Ammon's horn (tissue), 1 donor: ENCODE measurements at regions not wholly inside any gene's neighbourhood (a gene's known extent, or its start where the extent isn't known, plus 50 kb on each side); places are given as distances from the start of the nearest gene placed in this dataset.
A peak's percentile ranks its signal among the peaks of the same experiment; 100 is the strongest.
"Not testable (repeated sequence)": the region's sequence is repeated elsewhere in the genome, so short reads cannot be mapped to it uniquely, and the experiment has no call there.

Source experiments
- DNase-seq: peaks from one replicate; pipeline ENCODE4 v3.0.0-alpha.2; 2016; ENCODE audit warnings: low spot score

- DNase-seq: not testable (repeated sequence)
Measured at GRCh38 chr5:1635477-1635876, 111.7 kb upstream of the LPCAT1 start.

- DNase-seq: no peak
Measured at GRCh38 chr5:1634337-1634661, 110.5 kb upstream of the LPCAT1 start.

- DNase-seq: peak; percentile 85
Measured at GRCh38 chr5:1633605-1634336, 110.0 kb upstream of the LPCAT1 start.

- not testable (repeated sequence) for DNase-seq
Measured at GRCh38 chr5:1631004-1631403, 107.2 kb upstream of the LPCAT1 start.

GRCh38 chr5:1626397-1626796 lies 102.6 kb upstream of the LPCAT1 start:
- not testable (repeated sequence) for DNase-seq

- not testable (repeated sequence) for DNase-seq
Measured at GRCh38 chr5:1619531-1619930, 95.8 kb upstream of the LPCAT1 start.

GRCh38 chr5:1618296-1618865 lies 94.6 kb upstream of the LPCAT1 start:
- not testable (repeated sequence) for DNase-seq

- DNase-seq: not testable (repeated sequence)
Measured at GRCh38 chr5:1617236-1617755, 93.5 kb upstream of the LPCAT1 start.

GRCh38 chr5:1613515-1613914 lies 89.8 kb upstream of the LPCAT1 start:
- DNase-seq: peak; percentile 30

- DNase-seq: not testable (repeated sequence)
Measured at GRCh38 chr5:1610526-1610925, 86.8 kb upstream of the LPCAT1 start.

GRCh38 chr5:1609111-1609510 lies 85.4 kb upstream of the LPCAT1 start:
- not testable (repeated sequence) for DNase-seq

- DNase-seq: not testable (repeated sequence)
Measured at GRCh38 chr5:1608336-1608735, 84.6 kb upstream of the LPCAT1 start.

GRCh38 chr5:1606951-1607350 lies 83.2 kb upstream of the LPCAT1 start:
- not testable (repeated sequence) for DNase-seq

GRCh38 chr5:1603916-1604315 lies 80.2 kb upstream of the LPCAT1 start:
- not testable (repeated sequence) for DNase-seq

GRCh38 chr5:1601565-1601964 lies 77.8 kb upstream of the LPCAT1 start:
- DNase-seq: not testable (repeated sequence)

- DNase-seq: not testable (repeated sequence)
Measured at GRCh38 chr5:1598950-1599737, 75.4 kb upstream of the LPCAT1 start.

GRCh38 chr5:1597093-1597473 lies 73.3 kb upstream of the LPCAT1 start:
- DNase-seq: not testable (repeated sequence)

GRCh38 chr5:1596462-1597092 lies 72.8 kb upstream of the LPCAT1 start:
- not testable (repeated sequence) for DNase-seq

GRCh38 chr5:1594357-1595106 lies 70.8 kb upstream of the LPCAT1 start:
- DNase-seq: peak; percentile 79

- DNase-seq: no peak
Measured at GRCh38 chr5:1593903-1594356, 70.2 kb upstream of the LPCAT1 start.

GRCh38 chr5:1588071-1588694 lies 64.4 kb upstream of the LPCAT1 start:
- DNase-seq: not testable (repeated sequence)
